ENCODE measurements at regions not wholly inside any gene's neighbourhood (a gene's known extent, or its start where the extent isn't known, plus 50 kb on each side); places are given as distances from the start of the nearest gene placed in this dataset.

- TF ChIP-seq CTCF (IDR thresholded peaks at IDR 0.05; ENCODE audit: poor library complexity) (no peak), EZH2 (IDR thresholded peaks at IDR 0.05; ENCODE audit: borderline replicate concordance) (no peak)
Measured at GRCh38 chr10:57102236-57102635, 741.2 kb upstream of the ZWINT start.

Data from hepatocyte (in vitro differentiated cells).